ENCODE measurements at regions not wholly inside any gene's neighbourhood (a gene's known extent, or its start where the extent isn't known, plus 50 kb on each side); places are given as distances from the start of the nearest gene placed in this dataset. TPM values are rescaled to one million over a fixed set of nuclear protein-coding genes. Genes with fewer than 3 reads are reported as not detected.

DNA sequence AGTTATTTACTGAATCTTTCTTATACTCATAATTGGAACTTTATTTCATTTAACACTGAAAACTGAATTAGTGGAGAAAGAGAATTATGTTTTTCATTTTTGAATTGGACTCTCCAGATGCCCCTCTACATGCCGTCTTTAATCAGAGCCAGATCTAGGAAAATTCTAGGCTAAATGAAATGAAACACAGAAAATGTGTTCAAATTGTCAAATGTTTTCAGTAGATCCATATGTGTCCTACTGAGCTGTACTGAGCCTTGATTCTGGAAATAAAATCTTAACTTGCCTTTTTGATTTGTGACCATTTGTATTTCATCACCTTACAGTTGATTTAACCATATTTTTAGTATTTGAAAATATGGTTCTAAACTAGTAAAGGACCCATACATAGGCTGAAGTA lies 64.0 kb upstream of the GK2 start:
- no peak for DNase-seq (ENCODE audit: extremely low spot score in 2 of 2)
- Histone ChIP-seq H3K36me3 (no peaks in the 10 kb centered on the region), H3K9me3 (no peaks in the 10 kb centered on the region), H3K4me3 (no peak overlapping the region), H3K4me1 (no peaks in the 10 kb centered on the region), H3K27ac (no peak overlapping the region), H3K27me3 (no peaks in the 10 kb centered on the region)
- TF ChIP-seq, protein P1, sequence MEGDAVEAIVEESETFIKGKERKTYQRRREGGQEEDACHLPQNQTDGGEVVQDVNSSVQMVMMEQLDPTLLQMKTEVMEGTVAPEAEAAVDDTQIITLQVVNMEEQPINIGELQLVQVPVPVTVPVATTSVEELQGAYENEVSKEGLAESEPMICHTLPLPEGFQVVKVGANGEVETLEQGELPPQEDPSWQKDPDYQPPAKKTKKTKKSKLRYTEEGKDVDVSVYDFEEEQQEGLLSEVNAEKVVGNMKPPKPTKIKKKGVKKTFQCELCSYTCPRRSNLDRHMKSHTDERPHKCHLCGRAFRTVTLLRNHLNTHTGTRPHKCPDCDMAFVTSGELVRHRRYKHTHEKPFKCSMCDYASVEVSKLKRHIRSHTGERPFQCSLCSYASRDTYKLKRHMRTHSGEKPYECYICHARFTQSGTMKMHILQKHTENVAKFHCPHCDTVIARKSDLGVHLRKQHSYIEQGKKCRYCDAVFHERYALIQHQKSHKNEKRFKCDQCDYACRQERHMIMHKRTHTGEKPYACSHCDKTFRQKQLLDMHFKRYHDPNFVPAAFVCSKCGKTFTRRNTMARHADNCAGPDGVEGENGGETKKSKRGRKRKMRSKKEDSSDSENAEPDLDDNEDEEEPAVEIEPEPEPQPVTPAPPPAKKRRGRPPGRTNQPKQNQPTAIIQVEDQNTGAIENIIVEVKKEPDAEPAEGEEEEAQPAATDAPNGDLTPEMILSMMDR (IDR thresholded peaks at IDR 0.05): no peak
- TF ChIP-seq POLR2AphosphoS5 (IDR thresholded peaks at IDR 0.05; ENCODE audit: insufficient read depth in 1 of 2, low read depth in 1 of 2) (no peak), POLR2A (IDR thresholded peaks at IDR 0.05) (no peak)
- intact Hi-C loops (cut with DNase I): no loop called here

DNA sequence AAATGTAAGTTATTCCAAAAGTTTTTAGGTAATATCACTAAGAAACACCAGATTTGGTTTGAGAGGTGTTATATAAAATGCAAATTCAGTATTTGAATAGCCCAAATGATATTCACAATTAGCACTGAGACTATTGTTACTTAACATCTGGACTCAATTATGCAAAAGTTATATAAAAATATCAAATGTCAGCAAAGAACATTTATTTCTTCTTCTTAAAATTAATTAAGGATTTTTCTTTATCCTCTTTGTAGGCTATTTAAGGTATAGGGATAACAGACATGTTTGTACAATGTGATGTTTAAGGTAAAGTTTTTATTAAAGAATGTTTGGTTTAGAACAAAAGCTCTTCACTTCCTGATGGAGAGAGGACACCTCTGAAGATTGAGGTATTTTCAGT lies 63.3 kb upstream of the GK2 start:
- H3K4me1 ChIP-seq: no peaks in the 10 kb centered on the region
- TF ChIP-seq POLR2A (IDR thresholded peaks at IDR 0.05) (no peak), POLR2AphosphoS5 (IDR thresholded peaks at IDR 0.05; ENCODE audit: insufficient read depth in 1 of 2, low read depth in 1 of 2) (no peak)
- TF ChIP-seq, protein P1 (IDR thresholded peaks at IDR 0.05): no peak
- no peak overlapping the region for H3K4me3 ChIP-seq
- H3K27ac ChIP-seq: no peak overlapping the region
- intact Hi-C loops (cut with DNase I): no loop called here
- H3K9me3 ChIP-seq: no peaks in the 10 kb centered on the region
- no peaks in the 10 kb centered on the region for H3K27me3 ChIP-seq
- no peaks in the 10 kb centered on the region for H3K36me3 ChIP-seq
- no peak for DNase-seq (ENCODE audit: extremely low spot score in 2 of 2)

DNA sequence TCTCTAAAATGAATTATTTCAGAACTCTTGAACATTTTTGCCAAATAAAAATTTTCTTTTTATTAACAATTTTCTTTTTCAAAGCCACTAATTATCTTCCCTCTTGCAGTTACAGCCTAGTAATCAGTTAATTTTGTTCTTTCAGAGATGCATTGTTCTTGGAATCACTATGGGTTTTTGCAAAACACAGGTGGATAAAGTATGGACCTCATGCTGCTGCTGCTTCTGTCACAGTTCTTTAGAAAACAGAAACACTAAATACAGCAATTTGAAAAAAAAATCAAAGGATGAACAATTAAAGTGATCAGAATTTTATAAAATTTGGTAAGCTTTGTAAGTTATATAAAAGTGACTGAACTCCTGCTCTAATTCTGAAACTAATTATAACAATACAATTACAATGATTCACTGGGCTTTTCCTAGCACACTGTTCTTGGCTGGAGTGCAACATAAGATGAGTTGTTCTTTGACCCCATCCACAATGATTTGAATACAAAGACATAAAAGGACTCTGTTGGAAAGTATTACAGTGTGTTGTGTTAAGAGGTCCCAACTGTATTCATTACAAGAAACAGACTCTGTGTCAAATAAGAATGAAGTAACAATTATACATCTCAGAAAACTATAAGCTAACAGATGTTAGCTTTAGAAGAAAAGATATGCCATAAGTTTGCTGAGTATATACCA lies 59.4 kb upstream of the GK2 start:
- Histone ChIP-seq H3K27me3 (no peaks in the 10 kb centered on the region), H3K9me3 (no peaks in the 10 kb centered on the region), H3K4me3 (no peak overlapping the region), H3K27ac (no peak overlapping the region), H3K4me1 (no peaks in the 10 kb centered on the region), H3K36me3 (no peaks in the 10 kb centered on the region)
- DNase-seq (ENCODE audit: extremely low spot score in 2 of 2): no peak
- TF ChIP-seq, protein P1 (IDR thresholded peaks at IDR 0.05): no peak
- TF ChIP-seq POLR2AphosphoS5 (IDR thresholded peaks at IDR 0.05; ENCODE audit: insufficient read depth in 1 of 2, low read depth in 1 of 2): no peak
- no peak for TF ChIP-seq POLR2A (IDR thresholded peaks at IDR 0.05)
- intact Hi-C loops (cut with DNase I): no loop called here

DNA sequence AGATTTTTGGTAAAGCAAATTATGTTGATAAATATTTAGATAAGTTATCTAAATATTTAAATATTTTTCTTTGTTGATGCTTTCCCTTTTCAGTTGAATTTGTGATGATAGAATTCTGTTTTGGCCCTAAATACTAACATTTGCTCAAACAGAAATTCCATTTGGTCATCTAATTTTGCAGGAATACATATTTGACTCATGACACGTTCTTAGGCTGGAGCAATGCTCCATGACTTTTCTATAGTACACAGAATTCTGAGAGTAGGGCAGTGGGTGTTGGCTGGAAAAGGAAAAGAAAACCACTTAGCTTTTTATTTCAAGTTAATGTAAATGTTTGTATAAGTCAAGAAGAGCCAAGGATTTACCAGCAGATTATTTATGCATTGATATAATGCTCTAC lies 58.6 kb upstream of the GK2 start:
- TF ChIP-seq POLR2AphosphoS5 (IDR thresholded peaks at IDR 0.05; ENCODE audit: insufficient read depth in 1 of 2, low read depth in 1 of 2): no peak
- no peak for TF ChIP-seq POLR2A (IDR thresholded peaks at IDR 0.05)
- TF ChIP-seq, protein P1 (IDR thresholded peaks at IDR 0.05): no peak
- intact Hi-C loops (cut with DNase I): no loop called here
- Histone ChIP-seq H3K27ac (no peak overlapping the region), H3K4me1 (no peaks in the 10 kb centered on the region), H3K27me3 (no peaks in the 10 kb centered on the region), H3K9me3 (no peaks in the 10 kb centered on the region), H3K36me3 (no peaks in the 10 kb centered on the region), H3K4me3 (no peak overlapping the region)
- no peak for DNase-seq (ENCODE audit: extremely low spot score in 2 of 2)

Small RNAs in the stretch of these regions (small RNA-seq; reads per million reads assigned to genes)
- gene RF00072: not detected
